HG03439 (cell line): ENCODE measurements at regions not wholly inside any gene's neighbourhood (a gene's known extent, or its start where the extent isn't known, plus 50 kb on each side); places are given as distances from the start of the nearest gene placed in this dataset.
"Not testable (repeated sequence)": the region's sequence is repeated elsewhere in the genome, so short reads cannot be mapped to it uniquely, and the experiment has no call there.

Experiments
- ATAC-seq: cut with Tn5 transposase; IDR thresholded peaks from one replicate; pipeline ENCODE4 v1.9.1; 2021; ENCODE audit warnings: mild to moderate bottlenecking, moderate library complexity; ENCODE audit not compliant: unreplicated experiment

- ATAC-seq: no peak
Measured at GRCh38 chr2:183522489-183523266, 398.4 kb downstream of the NUP35 start.

- peak; percentile 77 for ATAC-seq
Measured at GRCh38 chr2:183530333-183530901, 406.2 kb downstream of the NUP35 start.

- no peak for ATAC-seq
Measured at GRCh38 chr2:183532514-183532913, 408.3 kb downstream of the NUP35 start.

GRCh38 chr2:183533021-183533420 is 408.8 kb downstream of the NUP35 start:
- ATAC-seq: no peak

- no peak for ATAC-seq
Measured at GRCh38 chr2:183536290-183536689, 412.0 kb downstream of the NUP35 start.

- ATAC-seq: no peak
Measured at GRCh38 chr2:183536714-183537113, 412.5 kb downstream of the NUP35 start.

- no peak for ATAC-seq
Measured at GRCh38 chr2:183541766-183542165, 417.5 kb downstream of the NUP35 start.

GRCh38 chr2:183542606-183543005 is 418.4 kb downstream of the NUP35 start:
- ATAC-seq: no peak

- peak; percentile 4 for ATAC-seq
Measured at GRCh38 chr2:183543222-183543621, 419.0 kb downstream of the NUP35 start.

GRCh38 chr2:183543731-183544130 is 419.5 kb downstream of the NUP35 start:
- ATAC-seq: peak; percentile 63

- ATAC-seq: not testable (repeated sequence)
Measured at GRCh38 chr2:183546560-183547350, 422.5 kb downstream of the NUP35 start.

GRCh38 chr2:183552716-183553115 is 428.5 kb downstream of the NUP35 start:
- ATAC-seq: no peak

GRCh38 chr2:183564726-183565125 is 440.5 kb downstream of the NUP35 start:
- no peak for ATAC-seq

- no peak for ATAC-seq
Measured at GRCh38 chr2:183575481-183575880, 451.2 kb downstream of the NUP35 start.

- ATAC-seq: no peak
Measured at GRCh38 chr2:183579686-183580085, 455.4 kb downstream of the NUP35 start.

- no peak for ATAC-seq
Measured at GRCh38 chr2:183592271-183592670, 468.0 kb downstream of the NUP35 start.

- no peak for ATAC-seq
Measured at GRCh38 chr2:183594150-183594549, 469.9 kb downstream of the NUP35 start.

- ATAC-seq: no peak
Measured at GRCh38 chr2:183597841-183598240, 473.6 kb downstream of the NUP35 start.

- ATAC-seq: no peak
Measured at GRCh38 chr2:183604065-183604464, 479.8 kb downstream of the NUP35 start.

- ATAC-seq: no peak
Measured at GRCh38 chr2:183605440-183605839, 481.2 kb downstream of the NUP35 start.

- no peak for ATAC-seq
Measured at GRCh38 chr2:183606022-183606717, 481.9 kb downstream of the NUP35 start.
